ENCODE measurements at regions not wholly inside any gene's neighbourhood (a gene's known extent, or its start where the extent isn't known, plus 50 kb on each side); places are given as distances from the start of the nearest gene placed in this dataset.

GRCh38 chr4:11843340-11843739, 414.6 kb upstream of the HS3ST1 start (continued):
- TF ChIP-seq SP4 (IDR thresholded peaks at IDR 0.05; ENCODE audit: low read length) (no peak), CEBPB (IDR thresholded peaks at IDR 0.05; ENCODE audit: low read depth, low read length) (no peak), NRF1 (IDR thresholded peaks at IDR 0.05; ENCODE audit: low read depth, low read length) (no peak), EP300 (IDR thresholded peaks at IDR 0.05; ENCODE audit: borderline replicate concordance in 1 of 2, low read depth in 2 of 2, low read length in 2 of 2) (no peak), KDM5A (IDR thresholded peaks at IDR 0.05; ENCODE audit: low read length) (no peak), HDAC2 (IDR thresholded peaks at IDR 0.05; ENCODE audit: borderline replicate concordance in 1 of 2, low read depth in 2 of 2, low read length in 2 of 2) (no peak), TBP (IDR thresholded peaks at IDR 0.05; ENCODE audit: low read depth, low read length) (no peak), SIRT6 (IDR thresholded peaks at IDR 0.05; ENCODE audit: low read length) (no peak), TAF1 (IDR thresholded peaks at IDR 0.05; ENCODE audit: low read depth, low read length) (no peak), POLR2A (IDR thresholded peaks at IDR 0.05; ENCODE audit: control extremely low read depth in 1 of 2, low read depth in 2 of 2, low read length in 2 of 2) (no peak), JUND (IDR thresholded peaks at IDR 0.05; ENCODE audit: low read length) (no peak), PHF8 (conservative IDR thresholded peaks at IDR 0.05; ENCODE audit: low read depth, low read length) (no peak), RXRA (IDR thresholded peaks at IDR 0.05; ENCODE audit: insufficient read depth, low read depth, low read length) (no peak)
- TF ChIP-seq, protein P1, sequence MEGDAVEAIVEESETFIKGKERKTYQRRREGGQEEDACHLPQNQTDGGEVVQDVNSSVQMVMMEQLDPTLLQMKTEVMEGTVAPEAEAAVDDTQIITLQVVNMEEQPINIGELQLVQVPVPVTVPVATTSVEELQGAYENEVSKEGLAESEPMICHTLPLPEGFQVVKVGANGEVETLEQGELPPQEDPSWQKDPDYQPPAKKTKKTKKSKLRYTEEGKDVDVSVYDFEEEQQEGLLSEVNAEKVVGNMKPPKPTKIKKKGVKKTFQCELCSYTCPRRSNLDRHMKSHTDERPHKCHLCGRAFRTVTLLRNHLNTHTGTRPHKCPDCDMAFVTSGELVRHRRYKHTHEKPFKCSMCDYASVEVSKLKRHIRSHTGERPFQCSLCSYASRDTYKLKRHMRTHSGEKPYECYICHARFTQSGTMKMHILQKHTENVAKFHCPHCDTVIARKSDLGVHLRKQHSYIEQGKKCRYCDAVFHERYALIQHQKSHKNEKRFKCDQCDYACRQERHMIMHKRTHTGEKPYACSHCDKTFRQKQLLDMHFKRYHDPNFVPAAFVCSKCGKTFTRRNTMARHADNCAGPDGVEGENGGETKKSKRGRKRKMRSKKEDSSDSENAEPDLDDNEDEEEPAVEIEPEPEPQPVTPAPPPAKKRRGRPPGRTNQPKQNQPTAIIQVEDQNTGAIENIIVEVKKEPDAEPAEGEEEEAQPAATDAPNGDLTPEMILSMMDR (IDR thresholded peaks at IDR 0.05; ENCODE audit: control extremely low read depth in 1 of 3, insufficient read depth in 1 of 3, low read depth in 1 of 3, low read length in 3 of 3): no peak
